GM18907 (cell line): ENCODE measurements at regions not wholly inside any gene's neighbourhood (a gene's known extent, or its start where the extent isn't known, plus 50 kb on each side); places are given as distances from the start of the nearest gene placed in this dataset.
A peak's percentile ranks its signal among the peaks of the same experiment; 100 is the strongest.
"Not testable (repeated sequence)": the region's sequence is repeated elsewhere in the genome, so short reads cannot be mapped to it uniquely, and the experiment has no call there.

ENCODE experiments used
- ATAC-seq: cut with Tn5 transposase; IDR thresholded peaks from one replicate; pipeline ENCODE4 v1.9.1; 2021; ENCODE audit warnings: mild to moderate bottlenecking, moderate library complexity; ENCODE audit not compliant: unreplicated experiment

- ATAC-seq = no peak
Measured at GRCh38 chr12:43255522-43256111, 296.4 kb downstream of the ADAMTS20 start.

GRCh38 chr12:43252585-43252984 is 299.4 kb downstream of the ADAMTS20 start:
- no peak for ATAC-seq

GRCh38 chr12:43245947-43246346 is 306.1 kb downstream of the ADAMTS20 start:
- no peak for ATAC-seq

- ATAC-seq = no peak
Measured at GRCh38 chr12:43241986-43242385, 310.0 kb downstream of the ADAMTS20 start.

GRCh38 chr12:43238281-43238680 is 313.7 kb downstream of the ADAMTS20 start:
- ATAC-seq = no peak

GRCh38 chr12:43237238-43237879 is 314.6 kb downstream of the ADAMTS20 start:
- no peak for ATAC-seq

- ATAC-seq = no peak
Measured at GRCh38 chr12:43235721-43236120, 316.3 kb downstream of the ADAMTS20 start.

GRCh38 chr12:43233861-43234260 is 318.1 kb downstream of the ADAMTS20 start:
- no peak for ATAC-seq

GRCh38 chr12:43226151-43226550 is 325.9 kb downstream of the ADAMTS20 start:
- ATAC-seq = no peak

GRCh38 chr12:43224190-43224805 is 327.7 kb downstream of the ADAMTS20 start:
- not testable (repeated sequence) for ATAC-seq

- no peak for ATAC-seq
Measured at GRCh38 chr12:43222796-43223195, 329.2 kb downstream of the ADAMTS20 start.

- no peak for ATAC-seq
Measured at GRCh38 chr12:43221216-43221615, 330.8 kb downstream of the ADAMTS20 start.

GRCh38 chr12:43216490-43216889 is 335.5 kb downstream of the ADAMTS20 start:
- ATAC-seq = no peak

- no peak for ATAC-seq
Measured at GRCh38 chr12:43214166-43214565, 337.8 kb downstream of the ADAMTS20 start.

GRCh38 chr12:43213608-43214007 is 338.4 kb downstream of the ADAMTS20 start:
- no peak for ATAC-seq

GRCh38 chr12:43210485-43211192 is 341.4 kb downstream of the ADAMTS20 start:
- peak; percentile 97 for ATAC-seq

GRCh38 chr12:43208627-43209026 is 343.4 kb downstream of the ADAMTS20 start:
- ATAC-seq = no peak

GRCh38 chr12:43208221-43208620 is 343.8 kb downstream of the ADAMTS20 start:
- no peak for ATAC-seq

- ATAC-seq = no peak
Measured at GRCh38 chr12:43206396-43206795, 345.6 kb downstream of the ADAMTS20 start.

- no peak for ATAC-seq
Measured at GRCh38 chr12:43198608-43199007, 353.4 kb downstream of the ADAMTS20 start.

- ATAC-seq = no peak
Measured at GRCh38 chr12:43196268-43196907, 355.6 kb downstream of the ADAMTS20 start.
